HL-60 (cell line): ENCODE measurements at regions not wholly inside any gene's neighbourhood (a gene's known extent, or its start where the extent isn't known, plus 50 kb on each side); places are given as distances from the start of the nearest gene placed in this dataset.

Experiments used
- DNase-seq, 2 experiments: peaks; one replicate each; pipeline ENCODE4 v3.0.0-alpha.2; 2010 to 2020; ENCODE audit warnings: low read depth in 1 of 2, low spot score in 1 of 2
- H3K27ac ChIP-seq: fragments of 250-450 bp; sonication (Bioruptor Pico); replicated peaks from 2 replicates; pipeline ENCODE4 v1.5.1; 2020; ENCODE audit warnings: mild to moderate bottlenecking, moderate library complexity
- H3K27me3 ChIP-seq: fragments of 250-450 bp; sonication (Bioruptor Pico); 2 replicates; pipeline ENCODE4 v1.5.1; 2021; ENCODE audit warnings: mild to moderate bottlenecking, moderate library complexity; ENCODE audit not compliant: insufficient read depth, poor library complexity, severe bottlenecking
- H3K4me3 ChIP-seq: replicated peaks from 2 replicates; pipeline ENCODE4 v1.5.1; 2011; ENCODE audit warnings: mild to moderate bottlenecking, control low read depth, low read length; ENCODE audit not compliant: insufficient read depth
- GABPA ChIP-seq: IDR thresholded peaks from 2 replicates; pipeline ENCODE4 v1.6.1; 2012; ENCODE audit warnings: low read depth
- POLR2AphosphoS5 ChIP-seq: IDR thresholded peaks from 2 replicates; pipeline ENCODE4 v1.6.1; 2012; ENCODE audit warnings: low read depth
- SPI1 ChIP-seq: IDR thresholded peaks from 2 replicates; pipeline ENCODE4 v1.6.1; 2012; ENCODE audit warnings: low read depth, mild to moderate bottlenecking, borderline replicate concordance
- TF ChIP-seq, protein P1 (sequence below): IDR thresholded peaks from one replicate; pipeline ENCODE4 v1.5.1; 2011; ENCODE audit warnings: low read length, control low read depth, inconsistent platforms; ENCODE audit not compliant: insufficient read depth
- TF ChIP-seq, protein P2 (sequence below): IDR thresholded peaks from 2 replicates; pipeline ENCODE4 v1.6.1; 2012; ENCODE audit warnings: low read depth; ENCODE audit not compliant: insufficient replicate concordance

DNA sequence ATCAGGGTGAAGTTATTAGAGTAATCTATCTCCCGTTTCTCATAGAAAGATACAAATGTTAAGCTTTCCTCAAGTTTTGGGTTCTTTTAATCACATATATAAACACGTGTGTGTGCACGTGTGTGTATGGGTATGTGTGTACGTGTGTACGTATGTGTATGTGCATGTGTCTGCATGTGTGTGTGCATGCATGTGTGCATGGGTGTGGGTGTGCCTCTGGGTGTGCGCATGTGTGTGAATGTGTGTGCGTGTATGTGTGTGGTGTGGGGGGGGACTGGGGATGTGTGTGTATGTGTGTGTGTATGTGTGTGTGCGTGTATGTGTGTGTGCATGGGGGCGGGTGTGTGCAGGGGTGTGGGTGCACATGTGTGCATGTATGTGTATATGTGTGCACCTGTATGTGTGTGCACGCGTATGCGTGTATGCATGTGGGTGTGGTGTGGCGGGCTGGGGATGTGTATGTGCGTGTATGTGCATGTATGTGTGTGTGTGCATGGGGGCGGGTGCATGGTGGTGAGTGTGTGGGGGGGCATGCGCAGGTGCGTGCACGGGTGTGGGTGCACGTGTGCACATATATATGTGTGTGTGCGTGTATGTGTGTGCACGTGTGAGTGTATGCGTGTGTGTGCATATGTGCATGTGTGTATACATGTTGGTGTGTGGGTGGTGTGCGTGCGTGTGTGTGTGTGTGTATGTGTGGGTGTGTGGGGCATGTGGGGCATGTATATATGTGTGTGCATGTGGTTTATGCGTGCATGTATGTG, 304.0 kb downstream of the MBD2 start:
- no peak overlapping the region for H3K4me3 ChIP-seq
- peaks cover 3% of the 10 kb centered on the region for H3K27me3 ChIP-seq
- TF ChIP-seq, protein P1, sequence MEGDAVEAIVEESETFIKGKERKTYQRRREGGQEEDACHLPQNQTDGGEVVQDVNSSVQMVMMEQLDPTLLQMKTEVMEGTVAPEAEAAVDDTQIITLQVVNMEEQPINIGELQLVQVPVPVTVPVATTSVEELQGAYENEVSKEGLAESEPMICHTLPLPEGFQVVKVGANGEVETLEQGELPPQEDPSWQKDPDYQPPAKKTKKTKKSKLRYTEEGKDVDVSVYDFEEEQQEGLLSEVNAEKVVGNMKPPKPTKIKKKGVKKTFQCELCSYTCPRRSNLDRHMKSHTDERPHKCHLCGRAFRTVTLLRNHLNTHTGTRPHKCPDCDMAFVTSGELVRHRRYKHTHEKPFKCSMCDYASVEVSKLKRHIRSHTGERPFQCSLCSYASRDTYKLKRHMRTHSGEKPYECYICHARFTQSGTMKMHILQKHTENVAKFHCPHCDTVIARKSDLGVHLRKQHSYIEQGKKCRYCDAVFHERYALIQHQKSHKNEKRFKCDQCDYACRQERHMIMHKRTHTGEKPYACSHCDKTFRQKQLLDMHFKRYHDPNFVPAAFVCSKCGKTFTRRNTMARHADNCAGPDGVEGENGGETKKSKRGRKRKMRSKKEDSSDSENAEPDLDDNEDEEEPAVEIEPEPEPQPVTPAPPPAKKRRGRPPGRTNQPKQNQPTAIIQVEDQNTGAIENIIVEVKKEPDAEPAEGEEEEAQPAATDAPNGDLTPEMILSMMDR: no peak
- TF ChIP-seq GABPA (no peak), SPI1 (no peak), POLR2AphosphoS5 (no peak)
- TF ChIP-seq, protein P2, sequence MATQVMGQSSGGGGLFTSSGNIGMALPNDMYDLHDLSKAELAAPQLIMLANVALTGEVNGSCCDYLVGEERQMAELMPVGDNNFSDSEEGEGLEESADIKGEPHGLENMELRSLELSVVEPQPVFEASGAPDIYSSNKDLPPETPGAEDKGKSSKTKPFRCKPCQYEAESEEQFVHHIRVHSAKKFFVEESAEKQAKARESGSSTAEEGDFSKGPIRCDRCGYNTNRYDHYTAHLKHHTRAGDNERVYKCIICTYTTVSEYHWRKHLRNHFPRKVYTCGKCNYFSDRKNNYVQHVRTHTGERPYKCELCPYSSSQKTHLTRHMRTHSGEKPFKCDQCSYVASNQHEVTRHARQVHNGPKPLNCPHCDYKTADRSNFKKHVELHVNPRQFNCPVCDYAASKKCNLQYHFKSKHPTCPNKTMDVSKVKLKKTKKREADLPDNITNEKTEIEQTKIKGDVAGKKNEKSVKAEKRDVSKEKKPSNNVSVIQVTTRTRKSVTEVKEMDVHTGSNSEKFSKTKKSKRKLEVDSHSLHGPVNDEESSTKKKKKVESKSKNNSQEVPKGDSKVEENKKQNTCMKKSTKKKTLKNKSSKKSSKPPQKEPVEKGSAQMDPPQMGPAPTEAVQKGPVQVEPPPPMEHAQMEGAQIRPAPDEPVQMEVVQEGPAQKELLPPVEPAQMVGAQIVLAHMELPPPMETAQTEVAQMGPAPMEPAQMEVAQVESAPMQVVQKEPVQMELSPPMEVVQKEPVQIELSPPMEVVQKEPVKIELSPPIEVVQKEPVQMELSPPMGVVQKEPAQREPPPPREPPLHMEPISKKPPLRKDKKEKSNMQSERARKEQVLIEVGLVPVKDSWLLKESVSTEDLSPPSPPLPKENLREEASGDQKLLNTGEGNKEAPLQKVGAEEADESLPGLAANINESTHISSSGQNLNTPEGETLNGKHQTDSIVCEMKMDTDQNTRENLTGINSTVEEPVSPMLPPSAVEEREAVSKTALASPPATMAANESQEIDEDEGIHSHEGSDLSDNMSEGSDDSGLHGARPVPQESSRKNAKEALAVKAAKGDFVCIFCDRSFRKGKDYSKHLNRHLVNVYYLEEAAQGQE: no peak
- no peak overlapping the region for H3K27ac ChIP-seq
- no peak for DNase-seq

DNA sequence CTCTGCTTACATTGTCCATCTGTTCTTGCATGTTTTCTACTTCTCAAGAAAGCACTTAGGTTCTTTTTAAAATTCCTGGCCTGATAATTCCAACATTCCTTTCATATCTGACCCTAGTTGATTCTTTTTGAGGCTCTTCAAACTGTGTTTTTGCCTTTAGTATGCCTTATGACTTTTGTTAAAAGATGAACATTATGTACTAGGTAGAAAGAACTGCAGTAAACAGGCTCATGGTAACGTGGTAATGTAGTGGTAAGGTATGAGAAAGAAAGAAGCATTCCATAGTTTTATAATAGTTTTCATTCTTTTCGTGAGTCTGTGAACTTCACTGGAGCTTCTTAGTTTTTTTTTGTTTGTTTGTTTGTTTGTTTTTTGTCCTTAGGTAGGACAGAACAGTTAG, 306.4 kb downstream of the MBD2 start:
- no peak for TF ChIP-seq POLR2AphosphoS5
- TF ChIP-seq SPI1: no peak
- TF ChIP-seq, protein P1: no peak
- TF ChIP-seq GABPA: no peak
- TF ChIP-seq, protein P2: no peak
- no peak for DNase-seq
- Histone ChIP-seq H3K4me3 (no peak overlapping the region), H3K27me3 (peaks cover 3% of the 10 kb centered on the region), H3K27ac (no peak overlapping the region)

DNA sequence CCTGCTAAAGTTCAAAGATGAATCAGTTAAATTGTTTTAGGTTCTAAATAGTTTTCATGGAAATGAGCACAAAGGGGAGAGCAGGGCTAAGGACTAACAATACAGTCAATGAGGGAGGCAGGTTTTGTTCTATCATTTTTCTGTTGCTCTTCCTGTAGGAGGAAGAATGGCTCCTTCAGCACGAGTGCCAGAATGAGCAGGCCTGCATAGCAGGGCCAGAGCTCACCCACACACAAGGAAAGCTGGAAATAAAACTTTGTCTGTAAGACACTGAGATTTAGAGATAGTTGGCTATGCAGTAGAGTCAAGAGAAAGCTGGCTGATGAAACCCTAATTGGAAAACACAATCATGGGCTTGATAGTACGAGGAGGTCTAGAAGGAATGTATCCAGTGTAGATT, 313.3 kb downstream of the MBD2 start:
- Histone ChIP-seq H3K27ac (no peak overlapping the region), H3K27me3 (no peaks in the 10 kb centered on the region), H3K4me3 (no peak overlapping the region)
- DNase-seq: no peak
- TF ChIP-seq POLR2AphosphoS5 (no peak), GABPA (no peak), SPI1 (no peak)
- TF ChIP-seq, protein P2: no peak
- TF ChIP-seq, protein P1: no peak
